ENCODE measurements at regions not wholly inside any gene's neighbourhood (a gene's known extent, or its start where the extent isn't known, plus 50 kb on each side); places are given as distances from the start of the nearest gene placed in this dataset.

GRCh38 chr3:89889386-89889785 lies 782.0 kb downstream of the EPHA3 start:
- Histone ChIP-seq H3K4me1 (ENCODE audit: control insufficient read depth in 1 of 2, insufficient read depth in 1 of 2, low read depth in 1 of 2, low read length in 1 of 2) (no peaks in the 10 kb centered on the region), H3K27ac (no peak overlapping the region), H3K27me3 (no peaks in the 10 kb centered on the region), H3K36me3 (no peaks in the 10 kb centered on the region), H3K4me3 (ENCODE audit: low read depth in 1 of 2, low read length in 1 of 2) (no peak overlapping the region), H3K9me3 (peaks cover 9% of the 10 kb centered on the region)
- TF ChIP-seq, protein P1, sequence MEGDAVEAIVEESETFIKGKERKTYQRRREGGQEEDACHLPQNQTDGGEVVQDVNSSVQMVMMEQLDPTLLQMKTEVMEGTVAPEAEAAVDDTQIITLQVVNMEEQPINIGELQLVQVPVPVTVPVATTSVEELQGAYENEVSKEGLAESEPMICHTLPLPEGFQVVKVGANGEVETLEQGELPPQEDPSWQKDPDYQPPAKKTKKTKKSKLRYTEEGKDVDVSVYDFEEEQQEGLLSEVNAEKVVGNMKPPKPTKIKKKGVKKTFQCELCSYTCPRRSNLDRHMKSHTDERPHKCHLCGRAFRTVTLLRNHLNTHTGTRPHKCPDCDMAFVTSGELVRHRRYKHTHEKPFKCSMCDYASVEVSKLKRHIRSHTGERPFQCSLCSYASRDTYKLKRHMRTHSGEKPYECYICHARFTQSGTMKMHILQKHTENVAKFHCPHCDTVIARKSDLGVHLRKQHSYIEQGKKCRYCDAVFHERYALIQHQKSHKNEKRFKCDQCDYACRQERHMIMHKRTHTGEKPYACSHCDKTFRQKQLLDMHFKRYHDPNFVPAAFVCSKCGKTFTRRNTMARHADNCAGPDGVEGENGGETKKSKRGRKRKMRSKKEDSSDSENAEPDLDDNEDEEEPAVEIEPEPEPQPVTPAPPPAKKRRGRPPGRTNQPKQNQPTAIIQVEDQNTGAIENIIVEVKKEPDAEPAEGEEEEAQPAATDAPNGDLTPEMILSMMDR (IDR thresholded peaks at IDR 0.05), result no peak

DNA sequence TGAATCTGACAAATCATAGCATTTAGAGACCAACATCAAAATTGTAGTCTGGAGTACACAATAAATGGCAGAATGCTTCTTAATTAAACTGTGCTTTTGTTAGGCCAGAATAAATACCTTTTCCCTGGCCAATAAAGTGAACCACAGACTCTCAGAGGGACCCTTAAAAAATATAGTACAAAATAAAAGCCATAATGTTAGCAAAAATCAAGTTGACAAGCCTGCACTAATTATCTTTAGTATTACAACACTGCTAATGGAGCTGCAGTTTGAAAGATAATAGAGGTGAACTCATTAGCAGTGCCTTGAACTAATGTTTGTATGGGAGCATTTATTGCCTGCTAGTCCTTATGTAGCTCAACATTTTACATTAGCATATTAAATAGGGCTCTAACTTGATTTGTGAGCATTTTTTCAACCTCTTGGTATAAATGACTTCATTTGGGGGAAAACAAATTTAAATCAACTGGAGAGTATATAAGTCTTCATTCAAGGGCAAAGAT lies 801.3 kb downstream of the EPHA3 start:
- Histone ChIP-seq H3K4me1 (ENCODE audit: control insufficient read depth in 1 of 2, insufficient read depth in 1 of 2, low read depth in 1 of 2, low read length in 1 of 2) (no peaks in the 10 kb centered on the region), H3K27ac (no peak overlapping the region), H3K36me3 (no peaks in the 10 kb centered on the region), H3K27me3 (no peaks in the 10 kb centered on the region), H3K4me3 (ENCODE audit: low read depth in 1 of 2, low read length in 1 of 2) (no peak overlapping the region), H3K9me3 (no peaks in the 10 kb centered on the region)
- TF ChIP-seq, protein P1 (IDR thresholded peaks at IDR 0.05), result no peak

GRCh38 chr3:89912031-89912430 lies 804.6 kb downstream of the EPHA3 start:
- no peaks in the 10 kb centered on the region for H3K9me3 ChIP-seq
- H3K4me3 ChIP-seq (ENCODE audit: low read depth in 1 of 2, low read length in 1 of 2), result no peak overlapping the region
- H3K4me1 ChIP-seq (ENCODE audit: control insufficient read depth in 1 of 2, insufficient read depth in 1 of 2, low read depth in 1 of 2, low read length in 1 of 2), result no peaks in the 10 kb centered on the region
- no peaks in the 10 kb centered on the region for H3K36me3 ChIP-seq
- TF ChIP-seq, protein P1 (IDR thresholded peaks at IDR 0.05), result no peak
- H3K27me3 ChIP-seq, result no peaks in the 10 kb centered on the region
- H3K27ac ChIP-seq, result no peak overlapping the region

- Histone ChIP-seq H3K9me3 (no peaks in the 10 kb centered on the region), H3K4me1 (ENCODE audit: control insufficient read depth in 1 of 2, insufficient read depth in 1 of 2, low read depth in 1 of 2, low read length in 1 of 2) (no peaks in the 10 kb centered on the region), H3K27me3 (no peaks in the 10 kb centered on the region), H3K36me3 (no peaks in the 10 kb centered on the region), H3K27ac (no peak overlapping the region), H3K4me3 (ENCODE audit: low read depth in 1 of 2, low read length in 1 of 2) (no peak overlapping the region)
- TF ChIP-seq, protein P1 (IDR thresholded peaks at IDR 0.05), result no peak
These were observed 816.6 kb downstream of the EPHA3 start for GRCh38 chr3:89923921-89924610.

GRCh38 chr3:89925976-89926375 lies 818.6 kb downstream of the EPHA3 start:
- no peaks in the 10 kb centered on the region for H3K9me3 ChIP-seq
- TF ChIP-seq, protein P1 (IDR thresholded peaks at IDR 0.05), result no peak
- no peaks in the 10 kb centered on the region for H3K27me3 ChIP-seq
- no peaks in the 10 kb centered on the region for H3K4me1 ChIP-seq (ENCODE audit: control insufficient read depth in 1 of 2, insufficient read depth in 1 of 2, low read depth in 1 of 2, low read length in 1 of 2)
- no peak overlapping the region for H3K4me3 ChIP-seq (ENCODE audit: low read depth in 1 of 2, low read length in 1 of 2)
- no peak overlapping the region for H3K27ac ChIP-seq
- H3K36me3 ChIP-seq, result no peaks in the 10 kb centered on the region
